HEK293 (cell line): ENCODE measurements at regions not wholly inside any gene's neighbourhood (a gene's known extent, or its start where the extent isn't known, plus 50 kb on each side); places are given as distances from the start of the nearest gene placed in this dataset.

Source experiments
- CTCF ChIP-seq: fragments of 450-650 bp; formaldehyde crosslinking; IDR thresholded peaks from 2 replicates; pipeline ENCODE4 v1.5.1; 2016; ENCODE audit warnings: missing biosample characterization, missing genetic modification characterization
- TF ChIP-seq, protein P1 (sequence below): fragments of 450-650 bp; formaldehyde crosslinking; IDR thresholded peaks from 2 replicates; pipeline ENCODE4 v1.5.1; 2016; ENCODE audit warnings: missing biosample characterization, missing genetic modification characterization

DNA sequence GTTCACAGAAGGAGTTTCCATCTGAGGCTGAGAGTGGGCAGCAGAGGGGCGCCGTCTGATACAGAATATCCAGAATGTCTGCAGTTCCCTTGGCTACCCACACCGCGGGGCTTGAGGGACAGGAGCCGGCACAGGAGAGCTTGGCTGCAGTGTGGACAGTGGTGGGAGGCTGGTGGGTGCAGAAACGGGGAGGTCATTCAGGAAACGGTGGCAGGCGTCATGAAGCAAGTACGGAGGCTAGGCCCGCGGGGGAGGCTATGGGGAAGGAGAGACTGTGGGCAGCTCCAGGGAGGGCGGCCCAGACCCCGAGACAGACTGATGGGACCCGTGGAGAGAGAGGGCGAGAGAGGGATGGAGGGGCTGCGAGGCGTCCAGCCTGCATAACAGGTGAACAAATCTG lies 55.2 kb upstream of the UQCRFS1 start:
- TF ChIP-seq CTCF (tag by site-specific recombination): no peak
- TF ChIP-seq, protein P1, sequence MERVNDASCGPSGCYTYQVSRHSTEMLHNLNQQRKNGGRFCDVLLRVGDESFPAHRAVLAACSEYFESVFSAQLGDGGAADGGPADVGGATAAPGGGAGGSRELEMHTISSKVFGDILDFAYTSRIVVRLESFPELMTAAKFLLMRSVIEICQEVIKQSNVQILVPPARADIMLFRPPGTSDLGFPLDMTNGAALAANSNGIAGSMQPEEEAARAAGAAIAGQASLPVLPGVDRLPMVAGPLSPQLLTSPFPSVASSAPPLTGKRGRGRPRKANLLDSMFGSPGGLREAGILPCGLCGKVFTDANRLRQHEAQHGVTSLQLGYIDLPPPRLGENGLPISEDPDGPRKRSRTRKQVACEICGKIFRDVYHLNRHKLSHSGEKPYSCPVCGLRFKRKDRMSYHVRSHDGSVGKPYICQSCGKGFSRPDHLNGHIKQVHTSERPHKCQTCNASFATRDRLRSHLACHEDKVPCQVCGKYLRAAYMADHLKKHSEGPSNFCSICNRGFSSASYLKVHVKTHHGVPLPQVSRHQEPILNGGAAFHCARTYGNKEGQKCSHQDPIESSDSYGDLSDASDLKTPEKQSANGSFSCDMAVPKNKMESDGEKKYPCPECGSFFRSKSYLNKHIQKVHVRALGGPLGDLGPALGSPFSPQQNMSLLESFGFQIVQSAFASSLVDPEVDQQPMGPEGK: no peak
